Activated CD8-positive, alpha-beta T cell treated with anti-CD3 and anti-CD28 coated beads, Interleukin-2, amount 10 ng/mL, durations not matched to agents 7 days and 5 days (primary cell): ENCODE measurements at regions not wholly inside any gene's neighbourhood (a gene's known extent, or its start where the extent isn't known, plus 50 kb on each side); places are given as distances from the start of the nearest gene placed in this dataset.
"Not testable (repeated sequence)": the region's sequence is repeated elsewhere in the genome, so short reads cannot be mapped to it uniquely, and the experiment has no call there.

Source experiments
- ATAC-seq: fragments of 150-1000 bp; cut with Tn5 transposase; one replicate; pipeline ENCODE4 v1.10.0; 2021; ENCODE audit warnings: moderate library complexity
- CTCF ChIA-PET: fragments of 350-600 bp; sonication (Branson Sonifier 250); formaldehyde crosslinking; loops from one replicate; lab custom pipeline; 2021; ENCODE audit warnings: antibody characterized with exemption; lab: Charles Lee
- POLR2A ChIA-PET: fragments of 350-600 bp; sonication (Branson Sonifier 250); formaldehyde crosslinking; loops from one replicate; lab custom pipeline; 2021; ENCODE audit warnings: antibody characterized with exemption; lab: Charles Lee
- DNase-seq: peaks from one replicate; pipeline ENCODE4 v3.0.0-alpha.2; 2020
- H3K27ac Mint-ChIP-seq: one replicate; pipeline ENCODE4 v1.8.0; 2021; ENCODE audit warnings: mild to moderate bottlenecking, mixed read lengths
- H3K27me3 Mint-ChIP-seq: one replicate; pipeline ENCODE4 v1.8.0; 2021; ENCODE audit warnings: low read depth, mixed read lengths
- H3K36me3 Mint-ChIP-seq: one replicate; pipeline ENCODE4 v1.8.0; 2021; ENCODE audit warnings: low read depth, mixed read lengths
- H3K4me1 Mint-ChIP-seq: one replicate; pipeline ENCODE4 v1.8.0; 2021; ENCODE audit warnings: low read depth, mixed read lengths
- H3K4me3 Mint-ChIP-seq: one replicate; pipeline ENCODE4 v1.8.0; 2021; ENCODE audit warnings: mild to moderate bottlenecking, mixed read lengths
- H3K9me3 Mint-ChIP-seq: one replicate; pipeline ENCODE4 v1.8.0; 2022; ENCODE audit warnings: mixed read lengths; ENCODE audit not compliant: insufficient read depth

GRCh38 chr12:91452464-91452863, 269.8 kb upstream of the DCN start:
- not testable (repeated sequence) for H3K27ac Mint-ChIP-seq, ATAC-seq

GRCh38 chr12:91441993-91442952, 259.7 kb upstream of the DCN start:
- no peak for DNase-seq
- ATAC-seq = no peak
- H3K9me3 Mint-ChIP-seq = no peaks in the 10 kb centered on the region
- no peak overlapping the region for H3K4me3 Mint-ChIP-seq
- H3K4me1 Mint-ChIP-seq = peaks cover 8% of the 10 kb centered on the region
- CTCF ChIA-PET = interaction anchor here (1.0 kb wide), 1 partner anchor 13 kb away, joined by 3 read pairs; no protein-coding TSS in a partner anchor
- no peaks in the 10 kb centered on the region for H3K27me3 Mint-ChIP-seq
- POLR2A ChIA-PET = no interaction called here
- no peak overlapping the region for H3K27ac Mint-ChIP-seq
- H3K36me3 Mint-ChIP-seq = no peaks in the 10 kb centered on the region

More at GRCh38 chr12:91452464-91452863, 269.8 kb upstream of the DCN start:
- DNase-seq, CTCF ChIA-PET, H3K36me3 Mint-ChIP-seq, H3K27me3 Mint-ChIP-seq, H3K4me1 Mint-ChIP-seq, POLR2A ChIA-PET, H3K4me3 Mint-ChIP-seq, H3K9me3 Mint-ChIP-seq: not testable (repeated sequence)

DNA sequence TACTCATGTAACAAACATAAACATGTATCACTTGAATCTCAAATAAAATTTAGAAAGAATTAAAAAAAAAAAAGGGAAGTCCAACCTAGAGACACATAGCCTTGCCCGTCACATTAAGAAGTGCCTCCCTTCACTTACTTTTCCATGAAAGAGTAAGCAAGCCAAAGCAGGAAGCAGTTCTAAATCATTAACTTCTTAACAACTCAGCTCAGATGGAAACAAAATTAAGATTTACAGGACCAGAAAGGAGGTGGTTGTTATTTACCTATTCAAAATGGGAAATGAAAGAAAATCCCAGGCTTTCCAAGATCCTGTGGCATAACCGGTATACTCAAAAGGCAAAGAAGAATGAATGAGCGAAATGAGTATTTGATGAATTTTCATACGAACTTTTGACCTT, 258.6 kb upstream of the DCN start:
- H3K27me3 Mint-ChIP-seq = no peaks in the 10 kb centered on the region
- no peak for ATAC-seq
- CTCF ChIA-PET = interaction anchor here (1.0 kb wide), 1 partner anchor 12 kb away, joined by 3 read pairs; no protein-coding TSS in a partner anchor
- H3K4me1 Mint-ChIP-seq = peaks cover 8% of the 10 kb centered on the region
- H3K9me3 Mint-ChIP-seq = no peaks in the 10 kb centered on the region
- no peaks in the 10 kb centered on the region for H3K36me3 Mint-ChIP-seq
- POLR2A ChIA-PET = no interaction called here
- no peak overlapping the region for H3K4me3 Mint-ChIP-seq
- no peak overlapping the region for H3K27ac Mint-ChIP-seq
- no peak for DNase-seq

DNA sequence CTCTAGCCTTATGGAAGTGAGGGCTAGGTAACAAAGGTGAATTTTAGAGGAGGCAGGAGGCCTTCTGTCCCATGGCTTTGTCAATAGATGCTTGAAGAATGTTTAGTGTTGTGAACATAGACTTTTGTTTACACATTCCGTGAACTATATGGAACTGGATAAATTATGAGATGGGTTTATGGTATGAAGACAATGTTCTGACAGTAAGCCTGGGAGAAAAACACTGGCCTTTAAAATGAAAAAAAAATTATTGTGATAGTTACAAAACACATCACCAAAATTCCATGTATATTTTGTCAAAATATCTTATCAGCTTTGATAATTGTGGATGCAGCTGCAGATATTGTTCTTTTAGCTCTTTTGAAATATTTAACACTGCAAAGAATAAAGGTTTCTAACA, 251.5 kb upstream of the DCN start:
- Mint-ChIP-seq H3K4me1 (peaks cover 14% of the 10 kb centered on the region), H3K9me3 (no peaks in the 10 kb centered on the region), H3K27me3 (no peaks in the 10 kb centered on the region), H3K4me3 (no peak overlapping the region), H3K27ac (no peak overlapping the region), H3K36me3 (no peaks in the 10 kb centered on the region)
- ATAC-seq (no peak), DNase-seq (no peak)
- POLR2A ChIA-PET = no interaction called here
- CTCF ChIA-PET = no interaction called here

- Mint-ChIP-seq H3K4me1 (peaks cover 6% of the 10 kb centered on the region), H3K4me3 (no peak overlapping the region), H3K9me3 (no peaks in the 10 kb centered on the region), H3K27ac (no peak overlapping the region), H3K27me3 (no peaks in the 10 kb centered on the region), H3K36me3 (no peaks in the 10 kb centered on the region)
- ATAC-seq (no peak), DNase-seq (no peak)
- ChIA-PET POLR2A (interaction anchor here (0.9 kb wide), 1 partner anchor 713 kb away, joined by 3 read pairs; the partner anchor contains the start of gene BTG1), CTCF (no interaction called here)
Measured at GRCh38 chr12:91432755-91433154, 250.1 kb upstream of the DCN start.

DNA sequence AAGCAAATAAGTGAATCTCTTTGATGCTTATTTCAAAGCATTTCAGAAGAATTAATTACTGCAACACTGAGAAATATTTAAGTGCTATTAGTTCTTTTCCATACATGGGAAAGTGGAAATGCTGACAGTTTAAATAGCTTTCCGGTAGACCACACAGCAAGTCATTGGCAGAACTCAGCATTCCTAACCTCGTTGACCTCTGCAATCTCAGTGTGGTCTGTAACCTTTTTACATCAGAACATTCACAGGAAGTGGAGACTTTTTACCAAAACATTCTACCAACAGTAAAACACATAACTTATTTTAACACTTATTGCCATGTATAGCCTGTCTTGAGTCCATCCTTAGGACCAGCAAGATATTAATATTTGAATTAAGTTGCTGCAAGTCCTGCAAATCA, 249.5 kb upstream of the DCN start:
- ChIA-PET CTCF (no interaction called here), POLR2A (interaction anchor here (0.9 kb wide), 1 partner anchor 714 kb away, joined by 3 read pairs; the partner anchor contains the start of gene BTG1)
- no peak for DNase-seq
- no peaks in the 10 kb centered on the region for H3K36me3 Mint-ChIP-seq
- ATAC-seq = no peak
- no peaks in the 10 kb centered on the region for H3K27me3 Mint-ChIP-seq
- H3K4me1 Mint-ChIP-seq = peaks cover 6% of the 10 kb centered on the region
- H3K4me3 Mint-ChIP-seq = no peak overlapping the region
- no peaks in the 10 kb centered on the region for H3K9me3 Mint-ChIP-seq
- no peak overlapping the region for H3K27ac Mint-ChIP-seq

- Mint-ChIP-seq H3K4me1 (no peaks in the 10 kb centered on the region), H3K9me3 (no peaks in the 10 kb centered on the region)
Measured at GRCh38 chr12:91424506-91424905, 241.9 kb upstream of the DCN start.

GRCh38 chr12:91423693-91424050, 241.1 kb upstream of the DCN start:
- DNase-seq (no peak), ATAC-seq (no peak)
- H3K4me3 Mint-ChIP-seq = no peak overlapping the region
- CTCF ChIA-PET = interaction anchor here (1.5 kb wide), 1 partner anchor 42 kb away, joined by 5 read pairs; no protein-coding TSS in a partner anchor
- H3K27me3 Mint-ChIP-seq = peaks cover 4% of the 10 kb centered on the region
- H3K36me3 Mint-ChIP-seq = no peaks in the 10 kb centered on the region
- no peak overlapping the region for H3K27ac Mint-ChIP-seq
- POLR2A ChIA-PET = no interaction called here
- H3K4me1 Mint-ChIP-seq = no peaks in the 10 kb centered on the region
- no peaks in the 10 kb centered on the region for H3K9me3 Mint-ChIP-seq

More at GRCh38 chr12:91424506-91424905, 241.9 kb upstream of the DCN start:
- ChIA-PET CTCF (no interaction called here), POLR2A (no interaction called here)
- H3K36me3 Mint-ChIP-seq = no peaks in the 10 kb centered on the region
- no peak for DNase-seq
- peaks cover 4% of the 10 kb centered on the region for H3K27me3 Mint-ChIP-seq
- no peak overlapping the region for H3K4me3 Mint-ChIP-seq
- no peak for ATAC-seq
- H3K27ac Mint-ChIP-seq = no peak overlapping the region

- DNase-seq (no peak), ATAC-seq (no peak)
- H3K27ac Mint-ChIP-seq = no peak overlapping the region
- no peaks in the 10 kb centered on the region for H3K36me3 Mint-ChIP-seq
- peaks cover 4% of the 10 kb centered on the region for H3K27me3 Mint-ChIP-seq
- H3K4me1 Mint-ChIP-seq = no peaks in the 10 kb centered on the region
- POLR2A ChIA-PET = no interaction called here
- H3K4me3 Mint-ChIP-seq = no peak overlapping the region
- CTCF ChIA-PET = interaction anchor here (1.5 kb wide), 1 partner anchor 41 kb away, joined by 5 read pairs; no protein-coding TSS in a partner anchor
- H3K9me3 Mint-ChIP-seq = no peaks in the 10 kb centered on the region
Measured at GRCh38 chr12:91422811-91423692, 240.4 kb upstream of the DCN start.

DNA sequence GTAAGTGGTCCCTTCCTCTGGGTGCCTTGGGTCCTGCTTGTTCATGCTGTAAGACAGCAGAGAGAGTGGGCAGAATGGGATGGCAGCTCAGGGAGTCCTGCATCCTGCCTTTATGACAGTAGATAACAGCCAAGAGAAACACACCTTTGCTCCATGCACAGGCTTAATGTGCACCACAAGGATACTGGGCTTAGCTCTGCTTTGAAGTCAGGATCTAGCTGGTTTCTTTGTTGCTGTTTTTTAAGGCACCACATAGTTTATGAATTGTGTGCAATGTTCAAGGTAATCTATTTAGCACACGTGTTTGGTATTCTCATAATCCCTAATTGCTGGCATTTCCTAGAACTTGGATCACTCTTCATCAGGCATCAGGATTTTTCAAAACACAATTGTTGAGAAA, 239.5 kb upstream of the DCN start:
- H3K27ac Mint-ChIP-seq = no peak overlapping the region
- no peak for DNase-seq
- CTCF ChIA-PET = no interaction called here
- no peak for ATAC-seq
- no peak overlapping the region for H3K4me3 Mint-ChIP-seq
- no peaks in the 10 kb centered on the region for H3K9me3 Mint-ChIP-seq
- H3K36me3 Mint-ChIP-seq = no peaks in the 10 kb centered on the region
- H3K27me3 Mint-ChIP-seq = peaks cover 4% of the 10 kb centered on the region
- H3K4me1 Mint-ChIP-seq = no peaks in the 10 kb centered on the region
- POLR2A ChIA-PET = no interaction called here

GRCh38 chr12:91419809-91420208, 237.2 kb upstream of the DCN start:
- Mint-ChIP-seq H3K36me3 (no peaks in the 10 kb centered on the region), H3K4me1 (no peaks in the 10 kb centered on the region), H3K9me3 (no peaks in the 10 kb centered on the region), H3K27ac (no peak overlapping the region), H3K27me3 (peaks cover 4% of the 10 kb centered on the region), H3K4me3 (no peak overlapping the region)
- ChIA-PET POLR2A (no interaction called here), CTCF (no interaction called here)
- no peak for ATAC-seq
- no peak for DNase-seq
